Right lobe of liver (tissue), 6 donors: ENCODE measurements at regions not wholly inside any gene's neighbourhood (a gene's known extent, or its start where the extent isn't known, plus 50 kb on each side); places are given as distances from the start of the nearest gene placed in this dataset.

Experiments
- ATAC-seq, 4 donors: fragments of 200-7000 bp; cut with Tn5 transposase; one replicate each; pipeline ENCODE4 v1.9.1; 2020; ENCODE audit warnings: mild to moderate bottlenecking in 4 of 4, moderate library complexity in 4 of 4
- DNase-seq, 3 donors: peaks; one replicate each; pipeline ENCODE4 v3.0.0-alpha.2; 2020
- H3K27ac ChIP-seq, 3 donors: fragments of 200-600 bp; one replicate each; pipeline ENCODE4 v1.8.0; 2022
- H3K27me3 ChIP-seq, 2 donors: fragments of 200-600 bp; one replicate each; pipeline ENCODE4 v1.8.0; 2022
- H3K36me3 ChIP-seq, 4 donors: fragments of 200-600 bp; sonication (generic) in 1 of 4; one replicate each; pipeline versions ENCODE4 v1.5.1 to v1.8.0; 2017 to 2022; ENCODE audit warnings: control low read depth in 1 of 4
- H3K4me1 ChIP-seq, 4 donors: fragments of 200-600 bp; sonication (generic) in 1 of 4; one replicate each; pipeline versions ENCODE4 v1.5.1 to v1.8.0; 2017 to 2022; ENCODE audit warnings: control low read depth in 1 of 4
- H3K4me3 ChIP-seq, 3 donors: fragments of 200-600 bp; one replicate each; pipeline ENCODE4 v1.8.0; 2022
- H3K9me3 ChIP-seq, 4 donors: fragments of 200-600 bp; sonication (generic) in 1 of 4; one replicate each; pipeline versions ENCODE4 v1.5.1 to v1.8.0; 2017 to 2022; ENCODE audit warnings: control low read depth in 1 of 4
- POLR2A ChIP-seq: fragments of 450-650 bp; IDR thresholded peaks from one replicate; pipeline ENCODE4 v1.6.1; 2017; ENCODE audit warnings: antibody characterized with exemption, mild to moderate bottlenecking
- WGBS: methylation state at CpG from one replicate; pipeline ENCODE4 v1.1.6; 2018; ENCODE audit warnings: low coverage, low lambda C conversion rate; ENCODE audit not compliant: insufficient coverage; ENCODE audit errors: missing lambda C conversion rate; 5-methylcytosine and 5-hydroxymethylcytosine counted together
- intact Hi-C, 2 donors: fragments of 100-400 bp; cut with DNase I; formaldehyde crosslinking; loops; one replicate each; pipeline versions ENCODE4 v1.11.2 to v1.14.1; 2022
- TF ChIP-seq, protein P1 (sequence below), 4 donors: fragments of 200-600 bp in 3 of 4; fragments of 450-650 bp in 1 of 4; IDR thresholded peaks; one replicate each; pipeline versions ENCODE4 v1.5.1 to v1.8.0; 2016 to 2022; ENCODE audit warnings: antibody characterized with exemption in 4 of 4, mild to moderate bottlenecking in 2 of 4
- donor health status: DM: no; HTN: yes; CAD: no.
- donor health status: DM: no; HTN: no; CAD: no.
- donor health status: DM: no; HTN: no; CAD: no.
- donor health status: DM: no; HTN: yes; CAD: no.
- donor health status: DM: no; HTN: yes; CAD: no.

DNA sequence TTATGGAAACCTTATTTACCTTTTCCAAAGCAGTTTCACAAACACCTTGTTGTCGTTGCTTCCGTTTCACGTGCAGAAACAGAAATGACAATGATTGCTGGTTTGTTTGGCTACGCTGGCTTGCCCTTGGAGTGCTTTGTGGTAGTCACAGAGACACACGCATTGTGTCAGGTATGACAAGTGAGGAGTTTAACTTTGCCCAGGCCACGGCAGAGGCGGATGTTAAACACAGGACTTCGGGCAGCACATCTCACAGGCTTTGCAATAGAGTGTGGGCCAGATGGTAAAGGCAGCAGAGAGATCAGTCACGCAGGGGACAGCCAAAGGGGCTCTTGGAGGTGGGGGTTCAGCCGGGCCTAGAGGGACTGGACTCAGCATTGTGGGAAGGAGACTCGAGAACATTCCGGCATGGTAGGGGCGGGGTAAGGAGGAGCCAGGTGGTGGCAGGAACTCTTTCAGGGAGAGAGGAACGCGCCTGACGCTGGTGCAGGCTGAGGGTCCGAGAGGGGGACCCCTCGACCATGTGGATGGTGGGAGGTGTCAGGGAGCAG, 59.8 kb upstream of the KCNA1 start:
- Histone ChIP-seq H3K9me3 (no peaks in the 10 kb centered on the region), H3K4me3 (no peak overlapping the region), H3K27me3 (no peaks in the 10 kb centered on the region), H3K27ac (no peak overlapping the region), H3K4me1 (no peaks in the 10 kb centered on the region), H3K36me3 (no peaks in the 10 kb centered on the region)
- intact Hi-C loops, result loop anchor here (5.0 to 10.0 kb wide), 3 partner anchors 152 to 235 kb away; no protein-coding TSS in a partner anchor
- 65% methylated on average over 16 of the region's 18 CpGs for WGBS
- TF ChIP-seq POLR2A, result no peak
- TF ChIP-seq, protein P1, sequence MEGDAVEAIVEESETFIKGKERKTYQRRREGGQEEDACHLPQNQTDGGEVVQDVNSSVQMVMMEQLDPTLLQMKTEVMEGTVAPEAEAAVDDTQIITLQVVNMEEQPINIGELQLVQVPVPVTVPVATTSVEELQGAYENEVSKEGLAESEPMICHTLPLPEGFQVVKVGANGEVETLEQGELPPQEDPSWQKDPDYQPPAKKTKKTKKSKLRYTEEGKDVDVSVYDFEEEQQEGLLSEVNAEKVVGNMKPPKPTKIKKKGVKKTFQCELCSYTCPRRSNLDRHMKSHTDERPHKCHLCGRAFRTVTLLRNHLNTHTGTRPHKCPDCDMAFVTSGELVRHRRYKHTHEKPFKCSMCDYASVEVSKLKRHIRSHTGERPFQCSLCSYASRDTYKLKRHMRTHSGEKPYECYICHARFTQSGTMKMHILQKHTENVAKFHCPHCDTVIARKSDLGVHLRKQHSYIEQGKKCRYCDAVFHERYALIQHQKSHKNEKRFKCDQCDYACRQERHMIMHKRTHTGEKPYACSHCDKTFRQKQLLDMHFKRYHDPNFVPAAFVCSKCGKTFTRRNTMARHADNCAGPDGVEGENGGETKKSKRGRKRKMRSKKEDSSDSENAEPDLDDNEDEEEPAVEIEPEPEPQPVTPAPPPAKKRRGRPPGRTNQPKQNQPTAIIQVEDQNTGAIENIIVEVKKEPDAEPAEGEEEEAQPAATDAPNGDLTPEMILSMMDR (IDR thresholded peaks at IDR 0.05), result no peak
- ATAC-seq (no peak), DNase-seq (no peak)

DNA sequence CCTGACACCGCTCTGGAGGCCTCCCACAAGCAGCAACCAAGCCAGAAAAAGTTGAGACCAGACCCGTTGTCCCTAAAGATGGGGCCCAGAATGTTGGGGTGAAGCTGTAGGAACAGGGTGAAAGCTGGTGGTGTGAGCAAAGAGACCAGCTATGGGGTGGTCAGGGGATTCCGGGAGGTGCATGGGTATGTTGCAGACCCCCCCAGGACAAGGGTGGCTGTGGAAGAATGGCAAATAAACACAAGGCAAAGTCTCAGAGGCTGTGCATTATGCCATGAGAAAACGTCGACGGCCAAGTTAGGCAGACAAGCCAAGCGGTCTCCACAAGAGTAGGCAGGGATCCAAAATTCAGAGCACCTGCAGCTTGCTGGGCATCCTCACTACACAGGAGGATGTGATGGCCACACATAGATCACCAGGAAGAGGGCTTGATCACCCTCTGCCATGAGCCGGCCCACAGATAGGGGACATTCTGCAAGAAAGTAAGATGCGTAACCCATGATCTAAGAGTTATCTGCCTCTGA, 58.8 kb upstream of the KCNA1 start:
- intact Hi-C loops, result loop anchor here (5.0 to 10.0 kb wide), 3 partner anchors 151 to 234 kb away; no protein-coding TSS in a partner anchor
- DNase-seq, result no peak
- no peak overlapping the region for H3K4me3 ChIP-seq
- H3K9me3 ChIP-seq, result no peaks in the 10 kb centered on the region
- no peak for ATAC-seq
- TF ChIP-seq, protein P1 (IDR thresholded peaks at IDR 0.05), result no peak
- no peak for TF ChIP-seq POLR2A
- H3K4me1 ChIP-seq, result no peaks in the 10 kb centered on the region
- H3K36me3 ChIP-seq, result no peaks in the 10 kb centered on the region
- H3K27ac ChIP-seq, result no peak overlapping the region
- whole genome bisulfite sequencing, result 79% methylated on average over 7 of the region's 9 CpGs
- H3K27me3 ChIP-seq, result no peaks in the 10 kb centered on the region

DNA sequence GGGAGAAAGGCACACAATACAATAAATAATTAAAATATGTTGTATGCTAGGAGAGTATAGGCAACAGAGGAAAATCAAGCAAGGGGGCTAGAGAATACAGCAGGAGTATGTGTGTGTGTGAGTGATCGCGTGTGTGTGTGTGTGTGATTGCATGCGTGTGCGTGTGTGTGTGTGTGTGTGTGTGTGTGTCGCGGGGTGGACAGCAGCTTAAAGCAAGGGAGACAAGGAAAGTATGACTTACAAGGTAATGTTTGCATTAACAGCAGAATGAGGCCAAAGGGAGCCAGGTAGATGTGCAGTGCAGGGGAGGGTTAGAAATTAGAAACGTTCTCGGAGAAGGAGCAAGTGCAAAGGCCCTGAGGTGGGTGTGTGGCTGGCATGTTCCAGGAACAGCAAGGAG, 57.4 kb upstream of the KCNA1 start:
- DNase-seq (no peak), ATAC-seq (no peak)
- no peaks in the 10 kb centered on the region for H3K27me3 ChIP-seq
- intact Hi-C loops, result loop anchor here (5.0 to 10.0 kb wide), 3 partner anchors 150 to 232 kb away; no protein-coding TSS in a partner anchor
- 93% methylated on average over 6 of the region's 8 CpGs for WGBS
- H3K27ac ChIP-seq, result no peak overlapping the region
- H3K4me1 ChIP-seq, result no peaks in the 10 kb centered on the region
- no peak for TF ChIP-seq POLR2A
- TF ChIP-seq, protein P1 (IDR thresholded peaks at IDR 0.05), result no peak
- no peak overlapping the region for H3K4me3 ChIP-seq
- no peaks in the 10 kb centered on the region for H3K9me3 ChIP-seq
- H3K36me3 ChIP-seq, result no peaks in the 10 kb centered on the region

DNA sequence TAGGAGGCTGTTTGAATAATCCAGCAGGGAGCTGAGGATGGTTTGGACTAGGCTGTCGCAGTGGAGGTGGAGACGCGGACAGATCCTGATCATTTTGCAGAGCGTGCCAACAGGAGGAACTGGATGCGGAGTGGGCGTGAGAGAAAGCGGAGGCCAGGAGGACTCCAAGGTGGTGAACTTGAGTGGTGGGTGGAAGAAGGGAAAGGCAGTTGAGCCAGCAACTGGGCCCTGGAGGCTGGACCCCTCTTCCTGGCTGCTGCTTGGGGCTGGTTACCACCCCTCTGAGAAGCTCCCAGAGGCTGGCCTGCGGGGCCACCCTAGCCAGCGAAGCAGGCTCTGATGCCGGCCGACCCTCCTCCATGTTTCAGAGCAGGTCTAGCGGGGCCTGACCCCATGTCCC, 56.8 kb upstream of the KCNA1 start:
- TF ChIP-seq, protein P1 (IDR thresholded peaks at IDR 0.05), result no peak
- TF ChIP-seq POLR2A, result no peak
- no peak for DNase-seq
- Histone ChIP-seq H3K36me3 (no peaks in the 10 kb centered on the region), H3K9me3 (no peaks in the 10 kb centered on the region), H3K4me1 (peaks cover 0 to 6% (median 0%) of the 10 kb centered on the region in 4 donors), H3K27ac (no peak overlapping the region), H3K4me3 (no peak overlapping the region), H3K27me3 (no peaks in the 10 kb centered on the region)
- intact Hi-C loops, result loop anchor here (5.0 to 10.0 kb wide), 3 partner anchors 149 to 232 kb away; no protein-coding TSS in a partner anchor
- no CpG with 5 or more reads among the region's 12 CpGs for WGBS
- ATAC-seq, result no peak
